ENCODE measurements at regions not wholly inside any gene's neighbourhood (a gene's known extent, or its start where the extent isn't known, plus 50 kb on each side); places are given as distances from the start of the nearest gene placed in this dataset.

GRCh38 chr12:76611533-76611932, 52.0 kb upstream of the OSBPL8 start:
- peak; percentile 29 for DNase-seq

- no peak for DNase-seq
Measured at GRCh38 chr12:76614364-76614763, 54.8 kb upstream of the OSBPL8 start.

GRCh38 chr12:76618031-76618430, 58.5 kb upstream of the OSBPL8 start:
- DNase-seq = no peak

GRCh38 chr12:76621582-76622024, 62.0 kb upstream of the OSBPL8 start:
- DNase-seq = peak; percentile 12

- no peak for DNase-seq
Measured at GRCh38 chr12:76622351-76622750, 62.8 kb upstream of the OSBPL8 start.

- no peak for DNase-seq
Measured at GRCh38 chr12:76622915-76623314, 63.3 kb upstream of the OSBPL8 start.

- no peak for DNase-seq
Measured at GRCh38 chr12:76623931-76624330, 64.4 kb upstream of the OSBPL8 start.

GRCh38 chr12:76627346-76628135, 68.0 kb upstream of the OSBPL8 start:
- no peak for DNase-seq

GRCh38 chr12:76628745-76629144, 69.2 kb upstream of the OSBPL8 start:
- DNase-seq = no peak

GRCh38 chr12:76631741-76632140, 72.2 kb upstream of the OSBPL8 start:
- no peak for DNase-seq

- DNase-seq = no peak
Measured at GRCh38 chr12:76633415-76633814, 73.8 kb upstream of the OSBPL8 start.

GRCh38 chr12:76634133-76634532, 74.6 kb upstream of the OSBPL8 start:
- DNase-seq = no peak

- no peak for DNase-seq
Measured at GRCh38 chr12:76636121-76636692, 76.6 kb upstream of the OSBPL8 start.

GRCh38 chr12:76637807-76638206, 78.2 kb upstream of the OSBPL8 start:
- DNase-seq = no peak

- no peak for DNase-seq
Measured at GRCh38 chr12:76639646-76640045, 80.1 kb upstream of the OSBPL8 start.

- DNase-seq = no peak
Measured at GRCh38 chr12:76641073-76641472, 81.5 kb upstream of the OSBPL8 start.

GRCh38 chr12:76641961-76642360, 82.4 kb upstream of the OSBPL8 start:
- no peak for DNase-seq

- DNase-seq = no peak
Measured at GRCh38 chr12:76643438-76643837, 83.9 kb upstream of the OSBPL8 start.

GRCh38 chr12:76644950-76645349, 85.4 kb upstream of the OSBPL8 start:
- DNase-seq = no peak

- DNase-seq = no peak
Measured at GRCh38 chr12:76645934-76646333, 86.4 kb upstream of the OSBPL8 start.

- DNase-seq = no peak
Measured at GRCh38 chr12:76646366-76646765, 86.8 kb upstream of the OSBPL8 start.

GRCh38 chr12:76649099-76649498, 89.5 kb upstream of the OSBPL8 start:
- DNase-seq = no peak

- DNase-seq = no peak
Measured at GRCh38 chr12:76652402-76652801, 92.8 kb upstream of the OSBPL8 start.

GRCh38 chr12:76653342-76653741, 93.8 kb upstream of the OSBPL8 start:
- DNase-seq = no peak

GRCh38 chr12:76664731-76665130, 99.2 kb upstream of the ZDHHC17 start:
- DNase-seq = no peak
